DMS 273 treated with DMSO at 0.1 percent for 48 hours (cell line): ENCODE measurements at regions not wholly inside any gene's neighbourhood (a gene's known extent, or its start where the extent isn't known, plus 50 kb on each side); places are given as distances from the start of the nearest gene placed in this dataset.

Experiments
- DNase-seq: peaks from one replicate; lab custom pipeline; 2025; lab: John Stamatoyannopoulos, UW

GRCh38 chr2:198343471-198343870 is 539.1 kb downstream of the PLCL1 start:
- DNase-seq = no peak

GRCh38 chr2:198340846-198341245 is 536.5 kb downstream of the PLCL1 start:
- DNase-seq = no peak

GRCh38 chr2:198339116-198339515 is 534.7 kb downstream of the PLCL1 start:
- DNase-seq = no peak

GRCh38 chr2:198337368-198337767 is 533.0 kb downstream of the PLCL1 start:
- no peak for DNase-seq

- DNase-seq = no peak
Observed at GRCh38 chr2:198328454-198328853, 524.1 kb downstream of the PLCL1 start.

GRCh38 chr2:198327526-198327925 is 523.1 kb downstream of the PLCL1 start:
- DNase-seq = no peak

GRCh38 chr2:198326431-198326830 is 522.0 kb downstream of the PLCL1 start:
- DNase-seq = no peak

GRCh38 chr2:198325359-198325758 is 521.0 kb downstream of the PLCL1 start:
- DNase-seq = no peak

GRCh38 chr2:198324071-198324470 is 519.7 kb downstream of the PLCL1 start:
- DNase-seq = no peak

- DNase-seq = no peak
Observed at GRCh38 chr2:198322275-198322674, 517.9 kb downstream of the PLCL1 start.

GRCh38 chr2:198321522-198322088 is 517.2 kb downstream of the PLCL1 start:
- DNase-seq = no peak

- DNase-seq = no peak
Observed at GRCh38 chr2:198316852-198317396, 512.5 kb downstream of the PLCL1 start.

GRCh38 chr2:198315791-198316630 is 511.6 kb downstream of the PLCL1 start:
- DNase-seq = no peak

GRCh38 chr2:198314559-198315153 is 510.3 kb downstream of the PLCL1 start:
- DNase-seq = no peak

GRCh38 chr2:198312596-198313483 is 508.4 kb downstream of the PLCL1 start:
- DNase-seq = no peak

GRCh38 chr2:198311020-198311419 is 506.6 kb downstream of the PLCL1 start:
- DNase-seq = no peak

- no peak for DNase-seq
Observed at GRCh38 chr2:198309673-198310280, 505.4 kb downstream of the PLCL1 start.

GRCh38 chr2:198309081-198309480 is 504.7 kb downstream of the PLCL1 start:
- DNase-seq = no peak

GRCh38 chr2:198308368-198308767 is 504.0 kb downstream of the PLCL1 start:
- no peak for DNase-seq

GRCh38 chr2:198307093-198307492 is 502.7 kb downstream of the PLCL1 start:
- no peak for DNase-seq

GRCh38 chr2:198304859-198305258 is 500.5 kb downstream of the PLCL1 start:
- no peak for DNase-seq

GRCh38 chr2:198297350-198297749 is 493.0 kb downstream of the PLCL1 start:
- no peak for DNase-seq
